H1 (cell line): ENCODE measurements at regions not wholly inside any gene's neighbourhood (a gene's known extent, or its start where the extent isn't known, plus 50 kb on each side); places are given as distances from the start of the nearest gene placed in this dataset.

Source experiments
- NANOG ChIP-seq: IDR thresholded peaks from 2 replicates; pipeline ENCODE4 v1.6.1; 2011; ENCODE audit warnings: low read length, low read depth, mild to moderate bottlenecking, inconsistent platforms; ENCODE audit not compliant: insufficient read depth, poor library complexity, severe bottlenecking

DNA sequence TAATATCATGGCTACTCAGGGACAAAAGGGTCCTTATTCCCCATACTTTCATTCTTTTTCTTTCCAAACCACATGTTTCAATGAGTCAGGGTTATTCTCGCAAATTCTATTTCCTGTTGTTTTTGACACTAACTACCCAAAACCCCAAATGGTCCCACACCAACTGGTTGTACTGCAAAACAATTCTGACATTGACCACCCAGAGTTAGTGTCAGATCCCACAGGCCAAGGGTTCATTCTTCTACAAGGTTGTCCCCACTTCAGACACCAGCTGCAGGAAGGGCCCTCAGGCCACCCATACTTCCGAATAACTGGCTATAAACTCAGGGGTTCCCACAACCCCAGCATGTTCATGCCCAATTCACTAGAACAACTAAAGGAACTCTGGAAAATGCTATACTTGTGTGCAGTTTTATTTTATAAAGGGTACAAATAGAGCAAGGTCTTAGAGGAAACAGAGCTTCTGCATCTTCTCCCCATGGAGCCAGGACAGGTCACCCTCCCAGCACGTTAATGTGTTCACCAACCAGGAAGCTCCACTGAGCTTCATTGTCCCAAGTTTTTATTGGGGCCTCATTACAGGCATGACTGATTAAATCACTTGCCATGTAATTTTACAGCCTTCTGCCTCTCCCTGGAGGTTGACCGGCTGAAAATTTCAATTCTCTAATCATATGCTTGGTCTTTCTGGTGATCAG lies 334.8 kb downstream of the DRD1 start (continued):
- TF ChIP-seq NANOG, result no peak
